ENCODE measurements at regions not wholly inside any gene's neighbourhood (a gene's known extent, or its start where the extent isn't known, plus 50 kb on each side); places are given as distances from the start of the nearest gene placed in this dataset.

DNA sequence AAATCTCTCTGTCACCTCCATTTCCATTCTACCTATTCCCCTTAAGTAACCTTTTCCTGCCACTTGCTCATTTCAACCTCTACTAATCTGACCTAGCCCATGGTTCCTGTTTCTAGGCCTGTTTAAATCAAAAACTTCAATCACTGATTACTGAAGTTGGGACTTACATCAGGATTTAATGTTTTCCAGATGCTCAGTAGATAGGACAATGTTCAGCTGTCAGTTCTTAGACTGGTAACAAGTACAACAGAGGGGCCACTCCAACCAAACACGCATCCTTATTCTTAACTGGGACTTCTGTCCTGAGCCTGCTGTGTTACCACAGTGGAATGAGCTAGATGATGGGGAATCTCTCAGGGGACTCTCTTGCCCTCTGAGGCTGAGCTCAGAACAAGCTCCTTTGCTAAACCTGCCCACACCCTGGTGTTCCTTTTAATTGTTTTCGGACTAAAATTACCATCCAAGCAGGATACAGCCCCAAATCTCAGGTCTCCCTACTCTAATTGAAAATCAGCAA is 974.6 kb downstream of the TTLL7 start:
- TF ChIP-seq, protein P1, sequence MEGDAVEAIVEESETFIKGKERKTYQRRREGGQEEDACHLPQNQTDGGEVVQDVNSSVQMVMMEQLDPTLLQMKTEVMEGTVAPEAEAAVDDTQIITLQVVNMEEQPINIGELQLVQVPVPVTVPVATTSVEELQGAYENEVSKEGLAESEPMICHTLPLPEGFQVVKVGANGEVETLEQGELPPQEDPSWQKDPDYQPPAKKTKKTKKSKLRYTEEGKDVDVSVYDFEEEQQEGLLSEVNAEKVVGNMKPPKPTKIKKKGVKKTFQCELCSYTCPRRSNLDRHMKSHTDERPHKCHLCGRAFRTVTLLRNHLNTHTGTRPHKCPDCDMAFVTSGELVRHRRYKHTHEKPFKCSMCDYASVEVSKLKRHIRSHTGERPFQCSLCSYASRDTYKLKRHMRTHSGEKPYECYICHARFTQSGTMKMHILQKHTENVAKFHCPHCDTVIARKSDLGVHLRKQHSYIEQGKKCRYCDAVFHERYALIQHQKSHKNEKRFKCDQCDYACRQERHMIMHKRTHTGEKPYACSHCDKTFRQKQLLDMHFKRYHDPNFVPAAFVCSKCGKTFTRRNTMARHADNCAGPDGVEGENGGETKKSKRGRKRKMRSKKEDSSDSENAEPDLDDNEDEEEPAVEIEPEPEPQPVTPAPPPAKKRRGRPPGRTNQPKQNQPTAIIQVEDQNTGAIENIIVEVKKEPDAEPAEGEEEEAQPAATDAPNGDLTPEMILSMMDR (IDR thresholded peaks at IDR 0.05) = no peak
- no peak for TF ChIP-seq POLR2A (IDR thresholded peaks at IDR 0.05)

All from Peyer's patch (tissue), 4 donors.